IMR-90 (cell line): ENCODE measurements at regions not wholly inside any gene's neighbourhood (a gene's known extent, or its start where the extent isn't known, plus 50 kb on each side); places are given as distances from the start of the nearest gene placed in this dataset.

Experiments used
- ATAC-seq: fragments of 200-7000 bp; cut with Tn5 transposase; 2 replicates; pipeline ENCODE4 v1.9.1; 2020; ENCODE audit warnings: low read depth, mild to moderate bottlenecking, moderate library complexity
- BruUV-seq: library from RNA; stranded (reverse); fragments of 400-500 nt; replicated peaks from 2 replicates; lab custom pipeline; 2021; lab: Mats Ljungman, UMichigan
- CTCF ChIA-PET: fragments of 300-600 bp; formaldehyde crosslinking; extraction: SDS; loops from one replicate; lab custom pipeline; 2021; ENCODE audit warnings: antibody characterized with exemption; lab: Yijun Ruan, JAX
- POLR2A ChIA-PET: fragments of 300-600 bp; sonication (Branson Sonifier 250); formaldehyde crosslinking; loops from one replicate; lab custom pipeline; 2022; ENCODE audit warnings: antibody characterized with exemption; ENCODE audit not compliant: unreplicated experiment; lab: Charles Lee
- DNase-seq: peaks from one replicate; pipeline ENCODE4 v3.0.0; 2013
- H2AFZ ChIP-seq: replicated peaks from 2 replicates; pipeline ENCODE3; 2013; ENCODE audit warnings: low read length, mild to moderate bottlenecking; ENCODE audit not compliant: poor library complexity
- H2AK5ac ChIP-seq: 2 replicates; pipeline ENCODE4 v1.6.1; 2013; ENCODE audit warnings: low read depth, low read length, inconsistent platforms
- H2AK9ac ChIP-seq: replicated peaks from 2 replicates; pipeline ENCODE3; 2013; ENCODE audit warnings: mild to moderate bottlenecking, low read depth, low read length, moderate library complexity; ENCODE audit not compliant: poor library complexity
- H2BK120ac ChIP-seq: 2 replicates; pipeline ENCODE4 v1.6.1; 2013; ENCODE audit warnings: low read depth, low read length, inconsistent platforms
- H2BK15ac ChIP-seq: 3 replicates; pipeline ENCODE4 v1.6.1; 2013; ENCODE audit warnings: low read depth, low read length, inconsistent platforms
- H2BK20ac ChIP-seq: 2 replicates; pipeline ENCODE4 v1.6.1; 2013; ENCODE audit warnings: low read depth, mild to moderate bottlenecking, inconsistent platforms, low read length, moderate library complexity
- H2BK5ac ChIP-seq: 2 replicates; pipeline ENCODE4 v1.6.1; 2013; ENCODE audit warnings: mild to moderate bottlenecking, low read depth, low read length, inconsistent platforms; ENCODE audit not compliant: poor library complexity, severe bottlenecking
- H3K14ac ChIP-seq: replicated peaks from 2 replicates; pipeline ENCODE4 v1.6.1; 2013; ENCODE audit warnings: low read depth, low read length, inconsistent platforms
- H3K18ac ChIP-seq: 2 replicates; pipeline ENCODE4 v1.6.1; 2013; ENCODE audit warnings: low read depth, low read length, control low read depth
- H3K23ac ChIP-seq: 2 replicates; pipeline ENCODE4 v1.6.1; 2013; ENCODE audit warnings: low read depth, low read length, inconsistent platforms
- H3K27ac ChIP-seq: 2 replicates; pipeline ENCODE4 v1.5.1; 2013; ENCODE audit warnings: mild to moderate bottlenecking, control low read depth, low read length; ENCODE audit not compliant: insufficient read depth
- H3K27me3 ChIP-seq: 2 replicates; pipeline ENCODE4 v1.6.1; 2013; ENCODE audit warnings: low read length; ENCODE audit not compliant: control insufficient read depth, insufficient read depth
- H3K36me3 ChIP-seq: 2 replicates; pipeline ENCODE4 v1.6.1; 2013; ENCODE audit warnings: low read length, mixed read lengths; ENCODE audit not compliant: control insufficient read depth, insufficient read depth
- H3K4ac ChIP-seq: 2 replicates; pipeline ENCODE4 v1.6.1; 2013; ENCODE audit warnings: low read depth, low read length, inconsistent platforms
- H3K4me1 ChIP-seq: 2 replicates; pipeline ENCODE4 v1.6.1; 2013; ENCODE audit warnings: low read length, mixed read lengths; ENCODE audit not compliant: control insufficient read depth, insufficient read depth
- H3K4me2 ChIP-seq: 2 replicates; pipeline ENCODE4 v1.6.1; 2013; ENCODE audit warnings: low read depth, mild to moderate bottlenecking, control low read depth, low read length, moderate library complexity
- H3K4me3 ChIP-seq: 2 replicates; pipeline ENCODE4 v1.5.1; 2013; ENCODE audit warnings: low read depth, mild to moderate bottlenecking, control low read depth, low read length, moderate library complexity; ENCODE audit not compliant: insufficient read depth
- H3K56ac ChIP-seq: 2 replicates; pipeline ENCODE4 v1.6.1; 2013; ENCODE audit warnings: low read length, inconsistent platforms; ENCODE audit not compliant: insufficient read depth; ENCODE audit errors: extremely low read depth
- H3K79me1 ChIP-seq, 2 experiments: 2 replicates each; pipeline ENCODE4 v1.6.1; 2013; ENCODE audit warnings: low read length in 2 of 2, inconsistent platforms in 1 of 2, low read depth in 1 of 2
- H3K9ac ChIP-seq: 2 replicates; pipeline ENCODE4 v1.6.1; 2013; ENCODE audit warnings: low read depth, low read length, control low read depth
- H3K9me1 ChIP-seq: 2 replicates; pipeline ENCODE4 v1.6.1; 2013; ENCODE audit warnings: low read length, inconsistent platforms; ENCODE audit not compliant: insufficient read depth
- H3K9me3 ChIP-seq: 2 replicates; pipeline ENCODE4 v1.6.1; 2013; ENCODE audit warnings: low read length; ENCODE audit not compliant: control insufficient read depth, insufficient read depth
- H4K20me1 ChIP-seq: 2 replicates; pipeline ENCODE4 v1.6.1; 2013; ENCODE audit warnings: low read length, inconsistent platforms; ENCODE audit not compliant: insufficient read depth
- H4K5ac ChIP-seq: 2 replicates; pipeline ENCODE4 v1.6.1; 2013; ENCODE audit warnings: mild to moderate bottlenecking, low read depth, low read length, control low read depth
- H4K8ac ChIP-seq, 2 experiments: 2 replicates each; pipeline ENCODE4 v1.6.1; 2013; ENCODE audit warnings: low read depth in 2 of 2, low read length in 2 of 2, control low read depth in 1 of 2, inconsistent platforms in 1 of 2
- H4K91ac ChIP-seq: 2 replicates; pipeline ENCODE4 v1.6.1; 2013; ENCODE audit warnings: low read depth, low read length, inconsistent platforms; ENCODE audit not compliant: insufficient read depth
- BHLHE40 ChIP-seq: fragments of 150-350 bp; IDR thresholded peaks from 2 replicates; pipeline ENCODE4 v1.6.1; 2016; ENCODE audit warnings: mild to moderate bottlenecking, low read depth, low read length
- CEBPB ChIP-seq: IDR thresholded peaks from 2 replicates; pipeline ENCODE4 v1.6.1; 2012; ENCODE audit warnings: low read depth, low read length, improper control_type of control experiment
- CTCF ChIP-seq: conservative IDR thresholded peaks from 2 replicates; pipeline ENCODE4 v1.5.1; 2012; ENCODE audit warnings: mild to moderate bottlenecking, low read depth, low read length, improper control_type of control experiment
- ELK1 ChIP-seq: fragments of 150-350 bp; IDR thresholded peaks from 2 replicates; pipeline ENCODE4 v1.6.1; 2016; ENCODE audit warnings: low read depth, mild to moderate bottlenecking, low read length, moderate library complexity, borderline replicate concordance
- FOS ChIP-seq: fragments of 150-350 bp; IDR thresholded peaks from 2 replicates; pipeline ENCODE4 v1.6.1; 2016; ENCODE audit warnings: low read depth, low read length
- MAZ ChIP-seq: IDR thresholded peaks from 2 replicates; pipeline ENCODE4 v1.6.1; 2012; ENCODE audit warnings: low read depth, mild to moderate bottlenecking, low read length, improper control_type of control experiment, moderate library complexity, borderline replicate concordance
- NFE2L2 ChIP-seq: fragments of 150-350 bp; IDR thresholded peaks from 2 replicates; pipeline ENCODE4 v1.6.1; 2016; ENCODE audit warnings: low read depth, mild to moderate bottlenecking, low read length
- POLR2A ChIP-seq: IDR thresholded peaks from 2 replicates; pipeline ENCODE4 v1.6.1; 2012; ENCODE audit warnings: mild to moderate bottlenecking, low read depth, low read length
- RAD21 ChIP-seq: IDR thresholded peaks from 2 replicates; pipeline ENCODE4 v1.6.1; 2012; ENCODE audit warnings: low read length, improper control_type of control experiment
- RCOR1 ChIP-seq: IDR thresholded peaks from 2 replicates; pipeline ENCODE4 v1.6.1; 2012; ENCODE audit warnings: mild to moderate bottlenecking, low read length, improper control_type of control experiment; ENCODE audit not compliant: insufficient replicate concordance
- RFX5 ChIP-seq: IDR thresholded peaks from 2 replicates; pipeline ENCODE4 v1.8.0; 2012; ENCODE audit warnings: low read depth, mild to moderate bottlenecking, low read length, moderate library complexity
- USF2 ChIP-seq: fragments of 150-350 bp; IDR thresholded peaks from 2 replicates; pipeline ENCODE4 v1.6.1; 2017; ENCODE audit warnings: mild to moderate bottlenecking, antibody characterized with exemption, low read length, low read depth
- WGBS, 2 experiments: methylation state at CpG; one replicate each; pipeline versions ENCODE4 v1.1.5 to v1.1.7; 2013; ENCODE audit warnings: missing lambda C conversion rate in 2 of 2; ENCODE audit not compliant: insufficient read length in 1 of 2; ENCODE audit errors: extremely low coverage in 2 of 2; 5-methylcytosine and 5-hydroxymethylcytosine counted together
- dilution Hi-C: fragments of 300-500 bp; cut with HindIII; formaldehyde crosslinking; loops from one replicate; pipeline ENCODE4 v1.14.3; 2018; ENCODE audit warnings: low sequenced_read_pairs; ENCODE audit not compliant: unreplicated experiment
- in situ Hi-C: fragments of 300-500 bp; cut with MboI; formaldehyde crosslinking; loops from 3 replicates; pipeline ENCODE4 v1.14.3; 2019; ENCODE audit warnings: low sequenced_read_pairs, inconsistent platforms, mixed read lengths
- intact Hi-C: fragments of 100-400 bp; cut with micrococcal nuclease; formaldehyde crosslinking; loops from 2 replicates; pipeline ENCODE4 v1.10.0; 2022

- Histone ChIP-seq H2BK20ac (no peak overlapping the region), H3K4ac (no peak overlapping the region), H4K5ac (no peak overlapping the region), H3K9me3 (no peaks in the 10 kb centered on the region; the same call in 1 of the 2 replicates), H2AFZ (no peak overlapping the region), H3K4me3 (no peak overlapping the region), H4K8ac (no peak overlapping the region), H2AK9ac (no peak overlapping the region), H2AK5ac (no peak overlapping the region), H3K14ac (no peak overlapping the region), H3K4me2 (no peak overlapping the region), H3K27me3 (no peaks in the 10 kb centered on the region), H3K9me1 (no peaks in the 10 kb centered on the region), H3K79me1 (no peaks in the 10 kb centered on the region), H4K20me1 (no peaks in the 10 kb centered on the region), H4K91ac (no peak overlapping the region), H3K23ac (no peak overlapping the region), H3K27ac (no peak overlapping the region), H3K4me1 (no peaks in the 10 kb centered on the region), H2BK120ac (no peak overlapping the region), H2BK15ac (no peak overlapping the region), H2BK5ac (no peak overlapping the region), H3K9ac (no peak overlapping the region), H3K18ac (no peak overlapping the region), H3K36me3 (no peaks in the 10 kb centered on the region), H3K56ac (no peak overlapping the region)
- POLR2A ChIA-PET, result no interaction called here
- CTCF ChIA-PET, result no interaction called here
- dilution Hi-C loops (no loop called here), in situ Hi-C loops (no loop called here), intact Hi-C loops (no loop called here)
- no TSS peak for BruUV-seq
- DNase-seq, result no peak
- WGBS, 2 experiments, result no CpG with 5 or more reads among the region's 2 CpGs
- ATAC-seq, result no peak
- TF ChIP-seq RFX5 (no peak), POLR2A (no peak), RAD21 (no peak), RCOR1 (no peak), FOS (no peak), MAZ (no peak), BHLHE40 (no peak), ELK1 (no peak), NFE2L2 (no peak), CEBPB (no peak), CTCF (no peak), USF2 (no peak)
Observed at GRCh38 chr16:26740771-26741170, 326.0 kb upstream of the C16orf82 start.
